ENCODE measurements at regions not wholly inside any gene's neighbourhood (a gene's known extent, or its start where the extent isn't known, plus 50 kb on each side); places are given as distances from the start of the nearest gene placed in this dataset.
A peak's percentile ranks its signal among the peaks of the same experiment; 100 is the strongest.
"Not testable (repeated sequence)": the region's sequence is repeated elsewhere in the genome, so short reads cannot be mapped to it uniquely, and the experiment has no call there.

DNA sequence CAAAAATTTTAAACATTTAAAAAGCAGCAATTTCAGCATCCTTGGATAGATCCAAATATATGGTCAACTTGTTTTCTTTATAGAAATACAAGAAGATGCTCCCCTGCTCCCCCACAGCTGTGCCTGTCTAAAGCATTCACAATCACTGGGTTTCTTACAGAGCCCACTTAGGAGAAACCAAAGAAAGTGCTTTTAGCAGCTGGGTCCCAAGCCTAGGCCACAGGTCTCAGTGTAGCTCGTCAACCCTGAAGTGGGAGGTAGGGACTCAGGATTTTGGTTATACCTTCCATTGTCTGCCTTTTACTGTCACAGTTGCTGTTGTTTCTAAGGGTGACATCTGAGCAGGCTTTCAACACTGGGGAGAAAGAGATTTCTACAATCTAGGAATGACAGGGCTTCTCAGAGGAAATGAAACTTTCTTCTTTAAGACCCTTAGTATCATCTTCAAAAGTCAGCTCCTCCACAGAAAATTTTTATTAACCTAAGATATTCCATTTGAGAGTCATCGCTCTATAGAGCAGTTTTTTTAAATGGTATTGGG is 199.3 kb upstream of the CMC1 start:
- ChIA-PET CTCF (no interaction called here), POLR2A (no interaction called here)
- ATAC-seq: no peak
- Mint-ChIP-seq H3K4me1 (no peaks in the 10 kb centered on the region), H3K36me3 (ENCODE audit: low read depth) (no peaks in the 10 kb centered on the region), H3K27me3 (peaks cover 3% of the 10 kb centered on the region), H3K9me3 (ENCODE audit: low read depth) (no peaks in the 10 kb centered on the region), H3K27ac (no peak overlapping the region), H3K4me3 (no peak overlapping the region)
- DNase-seq: no peak
- intact Hi-C loops (cut with DNase I, micrococcal nuclease): no loop called here

DNA sequence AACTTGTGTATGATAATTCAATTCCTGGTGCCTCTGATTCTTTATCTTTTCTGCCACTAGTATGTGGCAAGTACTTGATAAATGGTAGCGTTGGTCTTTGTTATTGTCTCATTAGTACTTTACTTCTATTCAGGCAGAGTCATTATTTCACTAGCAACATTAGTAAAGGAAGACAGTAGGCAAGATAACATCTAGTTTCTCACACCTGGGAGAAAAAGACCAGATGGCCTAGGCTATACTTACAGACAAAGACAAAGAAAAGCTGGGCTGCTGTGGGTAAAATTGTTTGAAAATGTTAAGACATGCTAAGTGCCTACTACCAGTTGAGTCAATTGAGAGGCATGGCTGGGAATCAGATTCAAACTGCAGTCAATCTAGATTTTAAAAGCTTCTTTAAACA is 198.7 kb upstream of the CMC1 start:
- POLR2A ChIA-PET: no interaction called here
- Mint-ChIP-seq H3K4me3 (no peak overlapping the region), H3K4me1 (no peaks in the 10 kb centered on the region), H3K36me3 (ENCODE audit: low read depth) (no peaks in the 10 kb centered on the region), H3K27ac (no peak overlapping the region), H3K27me3 (peaks cover 2% of the 10 kb centered on the region), H3K9me3 (ENCODE audit: low read depth) (no peaks in the 10 kb centered on the region)
- ATAC-seq: no peak
- CTCF ChIA-PET: interaction anchor here (0.6 kb wide), 2 partner anchors 170 to 326 kb away, joined by 3 read pairs; no protein-coding TSS in a partner anchor
- intact Hi-C loops (cut with DNase I, micrococcal nuclease): no loop called here
- no peak for DNase-seq

- ATAC-seq: no peak
- CTCF ChIA-PET: interaction anchor here (0.6 to 1.2 kb wide), 2 partner anchors 30 to 1428 kb away, joined by 3 read pairs; no protein-coding TSS in a partner anchor
- Mint-ChIP-seq H3K27ac (no peak overlapping the region), H3K4me1 (peaks cover 32% of the 10 kb centered on the region), H3K9me3 (ENCODE audit: low read depth) (no peaks in the 10 kb centered on the region), H3K27me3 (no peaks in the 10 kb centered on the region), H3K36me3 (ENCODE audit: low read depth) (no peaks in the 10 kb centered on the region), H3K4me3 (no peak overlapping the region)
- POLR2A ChIA-PET: no interaction called here
- intact Hi-C loops (cut with DNase I, micrococcal nuclease): loop anchor here (2.0 to 10.0 kb wide), 9 partner anchors 31 to 328 kb away; partner anchors contain the start of genes CMC1 (in 2 of the 2), EOMES (in 2 of the 2), AZI2 (in 1 of the 2) and ZCWPW2 (in 1 of the 2)
- DNase-seq: no peak
These were observed 191.3 kb upstream of the CMC1 start for GRCh38 chr3:28050120-28050519.

DNA sequence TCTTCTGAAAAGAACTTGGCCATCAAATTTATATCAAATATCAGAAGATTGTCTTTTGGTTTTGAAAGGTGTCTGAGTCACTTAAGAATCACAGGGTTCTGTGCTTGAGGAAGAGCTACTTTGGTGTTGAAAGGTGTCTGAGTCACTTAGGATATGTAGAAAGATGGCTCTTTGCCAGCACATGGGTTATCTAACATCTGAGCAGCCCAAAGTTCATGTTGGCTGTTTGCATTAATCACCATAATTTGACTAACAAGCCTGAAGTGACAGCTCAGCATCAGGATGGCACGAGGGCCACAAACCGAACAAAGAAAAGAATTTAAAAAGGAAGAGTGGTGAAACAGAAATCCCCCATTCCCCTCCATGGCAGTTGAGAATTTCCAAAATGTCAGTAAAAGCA is 190.5 kb upstream of the CMC1 start:
- H3K27me3 Mint-ChIP-seq: peaks cover 6% of the 10 kb centered on the region
- H3K27ac Mint-ChIP-seq: peak overlapping the region; percentile 4
- H3K36me3 Mint-ChIP-seq (ENCODE audit: low read depth): no peaks in the 10 kb centered on the region
- no peaks in the 10 kb centered on the region for H3K9me3 Mint-ChIP-seq (ENCODE audit: low read depth)
- CTCF ChIA-PET: interaction anchor here (1.2 kb wide), 1 partner anchor 31 kb away, joined by 3 read pairs; no protein-coding TSS in a partner anchor
- intact Hi-C loops (cut with DNase I, micrococcal nuclease): loop anchor here (2.0 to 10.0 kb wide), 9 partner anchors 32 to 329 kb away; partner anchors contain the start of genes CMC1 (in 2 of the 2), EOMES (in 2 of the 2), AZI2 (in 1 of the 2) and ZCWPW2 (in 1 of the 2)
- ATAC-seq: peak; percentile 80
- peaks cover 32% of the 10 kb centered on the region for H3K4me1 Mint-ChIP-seq
- no peak overlapping the region for H3K4me3 Mint-ChIP-seq
- POLR2A ChIA-PET: interaction anchor here (0.8 kb wide), 1 partner anchor 567 kb away, joined by 3 read pairs; the partner anchor contains the start of gene SLC4A7
- DNase-seq: peak; percentile 64

DNA sequence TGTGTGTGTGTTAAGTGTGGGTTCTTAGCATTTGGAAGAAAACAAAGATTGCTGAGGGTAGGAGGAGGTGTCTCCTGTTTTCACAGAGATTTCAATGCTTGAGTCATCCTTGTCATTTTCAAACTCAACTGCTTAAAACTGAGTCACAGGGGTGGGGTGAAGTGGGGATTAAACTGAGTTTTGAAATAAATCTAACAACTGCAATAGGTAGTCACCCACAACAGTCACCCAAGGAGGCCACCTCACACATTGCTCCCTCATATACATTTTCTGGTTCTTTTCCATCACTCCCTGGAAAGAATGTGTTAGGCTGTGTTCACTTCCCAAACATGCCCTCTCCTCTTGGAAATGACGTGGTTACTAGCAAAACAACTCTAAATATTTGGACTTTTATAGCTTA is 187.7 kb upstream of the CMC1 start:
- peaks cover 2% of the 10 kb centered on the region for H3K9me3 Mint-ChIP-seq (ENCODE audit: low read depth)
- ChIA-PET POLR2A (no interaction called here), CTCF (no interaction called here)
- intact Hi-C loops (cut with DNase I, micrococcal nuclease): loop anchor here (5.0 to 10.0 kb wide), 6 partner anchors 126 to 331 kb away; partner anchors contain the start of genes EOMES (in 2 of the 2), AZI2 (in 1 of the 2), CMC1 (in 1 of the 2) and ZCWPW2 (in 1 of the 2)
- peaks cover 17% of the 10 kb centered on the region for H3K27me3 Mint-ChIP-seq
- peak; percentile 60 for DNase-seq
- no peak overlapping the region for H3K4me3 Mint-ChIP-seq
- ATAC-seq: peak; percentile 91
- H3K4me1 Mint-ChIP-seq: peaks cover 32% of the 10 kb centered on the region
- H3K27ac Mint-ChIP-seq: no peak overlapping the region
- no peaks in the 10 kb centered on the region for H3K36me3 Mint-ChIP-seq (ENCODE audit: low read depth)

DNA sequence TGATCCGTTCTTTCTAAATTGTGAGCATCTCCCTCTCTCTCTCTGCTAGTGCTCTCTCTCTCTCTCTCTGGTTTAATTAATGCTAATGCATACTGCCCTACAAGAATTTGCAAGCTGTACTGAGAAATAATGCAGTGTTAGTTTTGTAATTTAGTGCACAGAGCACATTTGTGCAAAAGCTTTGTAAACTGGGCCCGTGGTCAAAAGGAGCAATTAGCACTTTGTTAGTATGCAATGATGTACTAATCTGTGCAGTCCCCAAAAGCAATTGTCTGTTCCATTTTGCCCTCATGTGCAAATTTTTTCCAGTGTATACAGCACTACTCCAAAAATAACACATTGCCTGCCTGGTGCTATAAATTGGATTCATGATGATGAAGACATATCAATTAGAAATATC is 184.6 kb upstream of the CMC1 start:
- intact Hi-C loops (cut with DNase I, micrococcal nuclease): loop anchor here in 1 of 2 experiments (10.0 kb wide), 1 partner anchor 332 kb away; the partner anchor contains the start of gene EOMES
- peaks cover 19% of the 10 kb centered on the region for H3K27me3 Mint-ChIP-seq

GRCh38 chr3:28057539-28057938 is 183.9 kb upstream of the CMC1 start:
- no peak overlapping the region for H3K4me3 Mint-ChIP-seq
- ChIA-PET POLR2A (no interaction called here), CTCF (no interaction called here)
- DNase-seq (no peak), ATAC-seq (no peak)
- H3K9me3 Mint-ChIP-seq (ENCODE audit: low read depth): peaks cover 5% of the 10 kb centered on the region
- H3K27ac Mint-ChIP-seq: no peak overlapping the region
- H3K4me1 Mint-ChIP-seq: peaks cover 13% of the 10 kb centered on the region
- H3K36me3 Mint-ChIP-seq (ENCODE audit: low read depth): no peaks in the 10 kb centered on the region
- H3K27me3 Mint-ChIP-seq: peaks cover 19% of the 10 kb centered on the region
- intact Hi-C loops (cut with DNase I, micrococcal nuclease): loop anchor here in 1 of 2 experiments (10.0 kb wide), 1 partner anchor 333 kb away; the partner anchor contains the start of gene EOMES

More for the DNA sequence above, 184.6 kb upstream of the CMC1 start:
- Mint-ChIP-seq H3K36me3 (ENCODE audit: low read depth) (no peaks in the 10 kb centered on the region), H3K4me1 (peaks cover 16% of the 10 kb centered on the region), H3K9me3 (ENCODE audit: low read depth) (peaks cover 4% of the 10 kb centered on the region), H3K27ac (no peak overlapping the region), H3K4me3 (no peak overlapping the region)
- ChIA-PET POLR2A (no interaction called here), CTCF (no interaction called here)
- DNase-seq (no peak), ATAC-seq (no peak)

DNA sequence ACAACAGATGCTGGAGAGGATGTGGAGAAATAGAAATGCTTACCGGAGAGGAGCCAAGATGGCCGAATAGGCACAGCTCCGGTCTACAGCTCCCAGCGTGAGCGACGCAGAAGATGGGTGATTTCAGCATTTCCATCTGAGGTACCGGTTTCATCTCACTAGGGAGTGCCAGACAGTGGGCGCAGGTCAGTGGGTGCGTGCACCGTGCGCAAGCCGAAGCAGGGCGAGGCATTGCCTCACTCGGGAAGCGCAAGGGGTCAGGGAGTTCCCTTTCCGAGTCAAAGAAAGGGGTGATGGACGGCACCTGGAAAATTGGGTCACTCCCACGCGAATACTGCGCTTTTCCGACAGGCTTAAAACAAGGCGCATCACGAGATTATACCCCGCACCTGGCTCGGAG is 182.2 kb upstream of the CMC1 start:
- H3K36me3 Mint-ChIP-seq (ENCODE audit: low read depth); H3K4me3 Mint-ChIP-seq; POLR2A ChIA-PET; H3K4me1 Mint-ChIP-seq; CTCF ChIA-PET; DNase-seq; ATAC-seq; H3K9me3 Mint-ChIP-seq (ENCODE audit: low read depth); H3K27ac Mint-ChIP-seq: not testable (repeated sequence)
- peaks cover 19% of the 10 kb centered on the region for H3K27me3 Mint-ChIP-seq
- intact Hi-C loops (cut with DNase I, micrococcal nuclease): loop anchor here in 1 of 2 experiments (10.0 kb wide), 1 partner anchor 334 kb away; the partner anchor contains the start of gene EOMES

GRCh38 chr3:28066020-28066419 is 175.4 kb upstream of the CMC1 start:
- Mint-ChIP-seq H3K27me3 (no peaks in the 10 kb centered on the region), H3K4me3 (no peak overlapping the region), H3K27ac (no peak overlapping the region), H3K9me3 (ENCODE audit: low read depth) (peaks cover 6% of the 10 kb centered on the region), H3K4me1 (no peaks in the 10 kb centered on the region), H3K36me3 (ENCODE audit: low read depth) (no peaks in the 10 kb centered on the region)
- ChIA-PET POLR2A (no interaction called here), CTCF (no interaction called here)
- intact Hi-C loops (cut with DNase I, micrococcal nuclease): no loop called here
- DNase-seq (no peak), ATAC-seq (no peak)

DNA sequence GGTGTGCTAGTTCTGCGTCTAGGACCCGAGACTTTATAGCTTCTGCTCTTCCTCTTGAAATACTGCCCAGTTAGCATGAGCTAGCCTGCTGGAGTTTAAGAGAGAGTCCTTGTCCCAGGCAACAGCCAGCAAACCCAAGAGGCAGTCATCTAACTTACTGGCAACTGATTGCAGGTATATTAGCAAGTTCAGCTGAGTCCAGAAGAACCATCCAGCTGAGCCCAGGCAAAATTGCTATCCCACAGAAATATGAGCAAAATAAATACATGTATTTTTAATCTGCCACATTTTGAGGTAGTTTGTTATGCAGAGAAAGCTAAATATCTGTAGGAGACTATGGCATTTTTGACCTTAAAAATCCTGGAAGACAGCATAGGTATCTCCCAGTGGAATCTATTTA is 174.4 kb upstream of the CMC1 start:
- H3K27ac Mint-ChIP-seq: no peak overlapping the region
- CTCF ChIA-PET: interaction anchor here (1.0 kb wide), 1 partner anchor 261 kb away, joined by 3 read pairs; no protein-coding TSS in a partner anchor
- no peaks in the 10 kb centered on the region for H3K4me1 Mint-ChIP-seq
- POLR2A ChIA-PET: no interaction called here
- H3K27me3 Mint-ChIP-seq: no peaks in the 10 kb centered on the region
- H3K36me3 Mint-ChIP-seq (ENCODE audit: low read depth): no peaks in the 10 kb centered on the region
- DNase-seq: no peak
- intact Hi-C loops (cut with DNase I, micrococcal nuclease): no loop called here
- ATAC-seq: no peak
- peaks cover 6% of the 10 kb centered on the region for H3K9me3 Mint-ChIP-seq (ENCODE audit: low read depth)
- H3K4me3 Mint-ChIP-seq: no peak overlapping the region

GRCh38 chr3:28068342-28068741 is 173.1 kb upstream of the CMC1 start:
- intact Hi-C loops (cut with DNase I, micrococcal nuclease): no loop called here
- no peaks in the 10 kb centered on the region for H3K27me3 Mint-ChIP-seq
- no peaks in the 10 kb centered on the region for H3K4me1 Mint-ChIP-seq
- ATAC-seq (no peak), DNase-seq (no peak)
- H3K36me3 Mint-ChIP-seq (ENCODE audit: low read depth): no peaks in the 10 kb centered on the region
- CTCF ChIA-PET: interaction anchor here (1.0 kb wide), 1 partner anchor 356 kb away, joined by 4 read pairs; no protein-coding TSS in a partner anchor
- peaks cover 4% of the 10 kb centered on the region for H3K9me3 Mint-ChIP-seq (ENCODE audit: low read depth)
- H3K4me3 Mint-ChIP-seq: no peak overlapping the region
- H3K27ac Mint-ChIP-seq: no peak overlapping the region
- POLR2A ChIA-PET: no interaction called here

GRCh38 chr3:28069438-28069837 is 172.0 kb upstream of the CMC1 start:
- H3K9me3 Mint-ChIP-seq (ENCODE audit: low read depth): peaks cover 4% of the 10 kb centered on the region
- no peak for ATAC-seq
- CTCF ChIA-PET: interaction anchor here (1.0 kb wide), 1 partner anchor 357 kb away, joined by 4 read pairs; no protein-coding TSS in a partner anchor
- no peaks in the 10 kb centered on the region for H3K36me3 Mint-ChIP-seq (ENCODE audit: low read depth)
- no peaks in the 10 kb centered on the region for H3K4me1 Mint-ChIP-seq
- DNase-seq: no peak
- H3K27me3 Mint-ChIP-seq: no peaks in the 10 kb centered on the region
- H3K27ac Mint-ChIP-seq: no peak overlapping the region
- no peak overlapping the region for H3K4me3 Mint-ChIP-seq
- intact Hi-C loops (cut with DNase I, micrococcal nuclease): no loop called here
- POLR2A ChIA-PET: no interaction called here
